K562 (cell line): ENCODE measurements at regions not wholly inside any gene's neighbourhood (a gene's known extent, or its start where the extent isn't known, plus 50 kb on each side); places are given as distances from the start of the nearest gene placed in this dataset.

Source experiments
- CHCHD3 ChIP-seq: fragments of 250-450 bp; sonication (Bioruptor Pico); IDR thresholded peaks from 2 replicates; pipeline ENCODE4 v2.1.2; 2022; ENCODE audit warnings: mild to moderate bottlenecking
- CHD4 ChIP-seq: fragments of 200-600 bp; sonication (generic); IDR thresholded peaks from 3 replicates; pipeline ENCODE4 v1.6.1; 2012; ENCODE audit warnings: low read depth, mild to moderate bottlenecking, mixed read lengths, low read length, inconsistent platforms; ENCODE audit not compliant: insufficient read depth, insufficient replicate concordance, poor library complexity, severe bottlenecking
- PCBP1 ChIP-seq: fragments of 200-400 bp; formaldehyde crosslinking; IDR thresholded peaks from 2 replicates; pipeline ENCODE4 v1.6.1; 2018; ENCODE audit warnings: mild to moderate bottlenecking, low read depth, low read length; ENCODE audit not compliant: poor library complexity, severe bottlenecking
- POLR2A ChIP-seq: fragments of 450-650 bp; conservative IDR thresholded peaks from 2 replicates; pipeline ENCODE4 v1.6.1; 2016
- POLR2AphosphoS5 ChIP-seq: IDR thresholded peaks from 2 replicates; pipeline ENCODE4 v1.6.1; 2011; ENCODE audit warnings: mild to moderate bottlenecking, low read depth, low read length, moderate library complexity; ENCODE audit not compliant: control insufficient read depth, insufficient read depth
- PURB ChIP-seq: sonication (generic); formaldehyde crosslinking; IDR thresholded peaks from 2 replicates; pipeline ENCODE4 v1.9.0; 2021; ENCODE audit warnings: low read depth, mild to moderate bottlenecking, missing genetic modification reagents
- RCOR1 ChIP-seq, 2 experiments: IDR thresholded peaks; 2 replicates each; pipeline ENCODE4 v1.6.1; 2012; ENCODE audit warnings: low read depth in 2 of 2, low read length in 2 of 2, borderline replicate concordance in 1 of 2, improper control_type of control experiment in 1 of 2
- TAF1 ChIP-seq: IDR thresholded peaks from 2 replicates; pipeline ENCODE4 v1.6.1; 2011; ENCODE audit warnings: mild to moderate bottlenecking, low read length, moderate library complexity; ENCODE audit not compliant: insufficient read depth, control insufficient read depth, severe bottlenecking; ENCODE audit errors: extremely low read depth
- ZNF174 ChIP-seq: fragments of 250-450 bp; sonication (Bioruptor Pico); IDR thresholded peaks from 2 replicates; pipeline ENCODE4 v1.4.0; 2020; ENCODE audit warnings: mild to moderate bottlenecking
- ZNF77 ChIP-seq: fragments of 250-450 bp; sonication (Bioruptor Pico); IDR thresholded peaks from 2 replicates; pipeline ENCODE4 v1.5.0; 2020
- TF ChIP-seq, protein P1 (sequence below), 3 experiments: IDR thresholded peaks in 2 of 3; conservative IDR thresholded peaks in 1 of 3; 2 replicates each; pipeline ENCODE4 v1.5.1; 2011 to 2012; ENCODE audit warnings: low read length in 3 of 3, mild to moderate bottlenecking in 3 of 3, control low read depth in 2 of 3, improper control_type of control experiment in 1 of 3, inconsistent platforms in 1 of 3, low read depth in 1 of 3, mixed read lengths in 1 of 3, moderate library complexity in 1 of 3; ENCODE audit not compliant: insufficient read depth in 2 of 3
- TF ChIP-seq, protein P2 (sequence below): sonication (generic); IDR thresholded peaks from 2 replicates; pipeline ENCODE4 v1.6.1; 2016
- TF ChIP-seq, protein P3 (sequence below), 2 experiments: fragments of 200-800 bp in 1 of 2; sonication (Bioruptor generic) in 1 of 2; sonication (generic) in 1 of 2; formaldehyde crosslinking in 1 of 2; IDR thresholded peaks in 1 of 2; conservative IDR thresholded peaks in 1 of 2; 2 replicates each; pipeline versions ENCODE4 v1.5.0 to v1.6.1; 2016 to 2020; ENCODE audit warnings: missing compliant biosample characterization in 1 of 2, missing genetic modification characterization in 1 of 2, missing genetic modification reagents in 1 of 2

DNA sequence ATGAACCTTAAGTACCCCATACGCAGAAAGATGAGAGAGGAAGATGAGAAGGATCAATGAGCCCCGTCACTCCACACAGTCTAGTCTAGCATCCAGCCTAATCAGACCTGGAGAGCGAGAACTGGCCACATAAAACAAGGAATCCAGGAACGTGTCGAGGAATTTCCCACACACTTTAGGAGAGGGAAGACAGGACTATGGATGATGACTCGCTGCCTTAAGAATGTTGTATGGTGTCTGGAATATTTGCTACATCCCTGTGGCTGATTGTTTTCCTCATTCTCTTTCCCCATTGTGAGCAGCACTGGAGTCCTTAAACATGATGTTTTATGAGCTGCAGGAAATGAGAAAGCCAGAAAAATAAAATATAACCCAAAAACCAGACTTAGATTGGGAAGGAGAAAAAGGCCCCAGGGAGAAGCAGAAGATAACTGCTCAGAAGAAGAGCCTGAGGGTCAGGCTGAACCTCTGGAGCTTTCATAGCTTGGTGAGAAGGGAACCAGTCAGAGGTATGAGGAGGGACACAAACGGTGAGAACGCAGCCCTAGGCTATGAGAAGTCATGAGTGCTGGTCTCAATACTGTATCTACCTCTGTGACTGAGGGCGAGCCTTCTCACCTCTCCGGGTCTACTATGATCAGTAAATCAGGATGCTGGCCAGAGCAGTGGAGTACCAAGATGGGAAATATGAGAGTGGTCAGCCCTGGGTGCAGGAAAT lies 139.5 kb upstream of the NOCT start:
- TF ChIP-seq, protein P1, sequence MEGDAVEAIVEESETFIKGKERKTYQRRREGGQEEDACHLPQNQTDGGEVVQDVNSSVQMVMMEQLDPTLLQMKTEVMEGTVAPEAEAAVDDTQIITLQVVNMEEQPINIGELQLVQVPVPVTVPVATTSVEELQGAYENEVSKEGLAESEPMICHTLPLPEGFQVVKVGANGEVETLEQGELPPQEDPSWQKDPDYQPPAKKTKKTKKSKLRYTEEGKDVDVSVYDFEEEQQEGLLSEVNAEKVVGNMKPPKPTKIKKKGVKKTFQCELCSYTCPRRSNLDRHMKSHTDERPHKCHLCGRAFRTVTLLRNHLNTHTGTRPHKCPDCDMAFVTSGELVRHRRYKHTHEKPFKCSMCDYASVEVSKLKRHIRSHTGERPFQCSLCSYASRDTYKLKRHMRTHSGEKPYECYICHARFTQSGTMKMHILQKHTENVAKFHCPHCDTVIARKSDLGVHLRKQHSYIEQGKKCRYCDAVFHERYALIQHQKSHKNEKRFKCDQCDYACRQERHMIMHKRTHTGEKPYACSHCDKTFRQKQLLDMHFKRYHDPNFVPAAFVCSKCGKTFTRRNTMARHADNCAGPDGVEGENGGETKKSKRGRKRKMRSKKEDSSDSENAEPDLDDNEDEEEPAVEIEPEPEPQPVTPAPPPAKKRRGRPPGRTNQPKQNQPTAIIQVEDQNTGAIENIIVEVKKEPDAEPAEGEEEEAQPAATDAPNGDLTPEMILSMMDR (IDR thresholded peaks at IDR 0.05 in 2 of 3, conservative IDR thresholded peaks at IDR 0.05 in 1 of 3; ENCODE audit: insufficient read depth in 2 of 3, low read depth in 1 of 3, low read length in 3 of 3), result no peak
- no peak for TF ChIP-seq ZNF174
- TF ChIP-seq, protein P2, sequence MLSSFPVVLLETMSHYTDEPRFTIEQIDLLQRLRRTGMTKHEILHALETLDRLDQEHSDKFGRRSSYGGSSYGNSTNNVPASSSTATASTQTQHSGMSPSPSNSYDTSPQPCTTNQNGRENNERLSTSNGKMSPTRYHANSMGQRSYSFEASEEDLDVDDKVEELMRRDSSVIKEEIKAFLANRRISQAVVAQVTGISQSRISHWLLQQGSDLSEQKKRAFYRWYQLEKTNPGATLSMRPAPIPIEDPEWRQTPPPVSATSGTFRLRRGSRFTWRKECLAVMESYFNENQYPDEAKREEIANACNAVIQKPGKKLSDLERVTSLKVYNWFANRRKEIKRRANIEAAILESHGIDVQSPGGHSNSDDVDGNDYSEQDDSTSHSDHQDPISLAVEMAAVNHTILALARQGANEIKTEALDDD, result no peak
- no peak for TF ChIP-seq ZNF77
- no peak for TF ChIP-seq PCBP1
- TF ChIP-seq, protein P3, sequence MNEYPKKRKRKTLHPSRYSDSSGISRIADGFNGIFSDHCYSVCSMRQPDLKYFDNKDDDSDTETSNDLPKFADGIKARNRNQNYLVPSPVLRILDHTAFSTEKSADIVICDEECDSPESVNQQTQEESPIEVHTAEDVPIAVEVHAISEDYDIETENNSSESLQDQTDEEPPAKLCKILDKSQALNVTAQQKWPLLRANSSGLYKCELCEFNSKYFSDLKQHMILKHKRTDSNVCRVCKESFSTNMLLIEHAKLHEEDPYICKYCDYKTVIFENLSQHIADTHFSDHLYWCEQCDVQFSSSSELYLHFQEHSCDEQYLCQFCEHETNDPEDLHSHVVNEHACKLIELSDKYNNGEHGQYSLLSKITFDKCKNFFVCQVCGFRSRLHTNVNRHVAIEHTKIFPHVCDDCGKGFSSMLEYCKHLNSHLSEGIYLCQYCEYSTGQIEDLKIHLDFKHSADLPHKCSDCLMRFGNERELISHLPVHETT (CRISPR knock-in tag; conservative IDR thresholded peaks at IDR 0.05 in 1 of 2, IDR thresholded peaks at IDR 0.05 in 1 of 2), result no peak
- TF ChIP-seq PURB (CRISPR knock-in tag), result no peak
- no peak for TF ChIP-seq POLR2A
- TF ChIP-seq POLR2AphosphoS5, result no peak
- no peak for TF ChIP-seq RCOR1 (IDR thresholded peaks at IDR 0.05; ENCODE audit: borderline replicate concordance in 1 of 2, low read depth in 2 of 2, low read length in 2 of 2)
- TF ChIP-seq CHCHD3 (CRISPR knock-in tag), result no peak
- TF ChIP-seq CHD4, result no peak
- no peak for TF ChIP-seq TAF1
